Esophagus squamous epithelium (tissue), 5 donors: ENCODE measurements at regions not wholly inside any gene's neighbourhood (a gene's known extent, or its start where the extent isn't known, plus 50 kb on each side); places are given as distances from the start of the nearest gene placed in this dataset.

Experiments used
- DNase-seq: peaks from one replicate; lab custom pipeline; 2025; lab: John Stamatoyannopoulos, UW
- H3K27ac ChIP-seq, 4 donors: fragments of 200-600 bp; sonication (generic); one replicate each; pipeline ENCODE4 v1.5.1; 2016 to 2019; ENCODE audit warnings: mild to moderate bottlenecking in 1 of 4
- H3K27me3 ChIP-seq, 4 donors: fragments of 200-600 bp; sonication (generic); 1 replicate in 3 of 4; 2 replicates in 1 of 4; pipeline versions ENCODE4 v1.5.1 to v1.6.0; 2017 to 2021; ENCODE audit warnings: antibody characterized with exemption in 1 of 4
- H3K36me3 ChIP-seq, 3 donors: fragments of 200-600 bp; sonication (generic); one replicate each; pipeline ENCODE4 v1.5.1; 2016 to 2019
- H3K4me1 ChIP-seq, 3 donors: fragments of 200-600 bp; sonication (generic); one replicate each; pipeline ENCODE4 v1.5.1; 2017 to 2019
- H3K4me3 ChIP-seq, 4 donors: fragments of 200-600 bp; sonication (generic); 1 replicate in 3 of 4; 2 replicates in 1 of 4; pipeline ENCODE4 v1.5.1; 2016 to 2019; ENCODE audit warnings: mild to moderate bottlenecking in 2 of 4, moderate library complexity in 1 of 4
- H3K9me3 ChIP-seq, 3 donors: fragments of 200-600 bp; sonication (generic); one replicate each; pipeline ENCODE4 v1.5.1; 2016 to 2019
- CTCF ChIP-seq, 6 experiments: fragments of 450-650 bp in 4 of 6; fragments of 200-600 bp in 2 of 6; sonication (generic) in 2 of 6; IDR thresholded peaks; one replicate each; pipeline ENCODE4 v1.5.1; 2016 to 2019; ENCODE audit warnings: antibody characterized with exemption in 6 of 6, mild to moderate bottlenecking in 4 of 6, moderate library complexity in 4 of 6
- POLR2A ChIP-seq, 4 donors: fragments of 450-650 bp; IDR thresholded peaks; one replicate each; pipeline ENCODE4 v1.6.1; 2017; ENCODE audit warnings: antibody characterized with exemption in 4 of 4, mild to moderate bottlenecking in 4 of 4, moderate library complexity in 3 of 4
- WGBS, 2 donors: methylation state at CpG; one replicate each; pipeline ENCODE4 v1.1.5; 2018; 5-methylcytosine and 5-hydroxymethylcytosine counted together
- intact Hi-C: fragments of 100-400 bp; cut with DNase I; formaldehyde crosslinking; loops from one replicate; pipeline ENCODE4 v1.15.0; 2022
- donor health status: DM: yes; HTN: yes; CAD: no.

GRCh38 chr19:28386066-28386465 lies 826.9 kb downstream of the UQCRFS1 start:
- TF ChIP-seq POLR2A (IDR thresholded peaks at IDR 0.05) (no peak), CTCF (IDR thresholded peaks at IDR 0.05) (no peak)
- Histone ChIP-seq H3K4me1 (no peaks in the 10 kb centered on the region), H3K9me3 (peaks cover 0 to 17% (median 0%) of the 10 kb centered on the region in 3 donors), H3K4me3 (no peak overlapping the region), H3K27ac (no peak overlapping the region), H3K27me3 (no peaks in the 10 kb centered on the region), H3K36me3 (no peaks in the 10 kb centered on the region)
- intact Hi-C loops, result no loop called here
- no peak for DNase-seq
- WGBS, 2 donors, result 17 to 18% methylated on average over 3 of the region's 3 CpGs

- 31 to 43% methylated on average over 9 of the region's 9 CpGs for WGBS, 2 donors
- no peak for DNase-seq
- intact Hi-C loops, result no loop called here
These were observed 835.9 kb downstream of the UQCRFS1 start for GRCh38 chr19:28377077-28377476.

GRCh38 chr19:28374971-28375370 lies 838.0 kb downstream of the UQCRFS1 start:
- no peak for DNase-seq
- intact Hi-C loops, result no loop called here
- Histone ChIP-seq H3K27ac (no peak overlapping the region), H3K9me3 (peaks cover 0 to 11% (median 0%) of the 10 kb centered on the region in 3 donors), H3K4me3 (no peak overlapping the region), H3K4me1 (no peaks in the 10 kb centered on the region), H3K27me3 (no peaks in the 10 kb centered on the region), H3K36me3 (no peaks in the 10 kb centered on the region)
- no peak for TF ChIP-seq POLR2A (IDR thresholded peaks at IDR 0.05)
- no peak for TF ChIP-seq CTCF (IDR thresholded peaks at IDR 0.05)
- WGBS, 2 donors, result 68 to 75% methylated on average over 6 of the region's 6 CpGs

More at GRCh38 chr19:28377077-28377476, 835.9 kb downstream of the UQCRFS1 start:
- Histone ChIP-seq H3K4me1 (no peaks in the 10 kb centered on the region), H3K4me3 (no peak overlapping the region), H3K27me3 (no peaks in the 10 kb centered on the region), H3K27ac (no peak overlapping the region), H3K36me3 (no peaks in the 10 kb centered on the region), H3K9me3 (peaks cover 0 to 17% (median 0%) of the 10 kb centered on the region in 3 donors)
- TF ChIP-seq CTCF (IDR thresholded peaks at IDR 0.05) (no peak), POLR2A (IDR thresholded peaks at IDR 0.05) (no peak)

- WGBS, 2 donors, result 53 to 57% methylated on average over 4 of the region's 4 CpGs
- intact Hi-C loops, result no loop called here
- no peak for DNase-seq
- Histone ChIP-seq H3K36me3 (no peaks in the 10 kb centered on the region), H3K27me3 (no peaks in the 10 kb centered on the region), H3K4me3 (no peak overlapping the region), H3K9me3 (peaks cover 0 to 9% (median 0%) of the 10 kb centered on the region in 3 donors), H3K27ac (no peak overlapping the region), H3K4me1 (no peaks in the 10 kb centered on the region)
- TF ChIP-seq POLR2A (IDR thresholded peaks at IDR 0.05) (no peak), CTCF (IDR thresholded peaks at IDR 0.05) (no peak)
These were observed 840.2 kb downstream of the UQCRFS1 start for GRCh38 chr19:28372576-28373247.

GRCh38 chr19:28367146-28367545 lies 845.8 kb downstream of the UQCRFS1 start:
- no peaks in the 10 kb centered on the region for H3K4me1 ChIP-seq
- 38 to 55% methylated on average over 1 of the region's 1 CpG for WGBS, 2 donors
- H3K27ac ChIP-seq, result no peak overlapping the region
- peaks cover 0 to 16% (median 0%) of the 10 kb centered on the region in 3 donors for H3K9me3 ChIP-seq
- TF ChIP-seq POLR2A (IDR thresholded peaks at IDR 0.05) (no peak), CTCF (IDR thresholded peaks at IDR 0.05) (no peak)
- no peak for DNase-seq
- H3K27me3 ChIP-seq, result no peaks in the 10 kb centered on the region
- H3K36me3 ChIP-seq, result no peaks in the 10 kb centered on the region
- no peak overlapping the region for H3K4me3 ChIP-seq
- intact Hi-C loops, result no loop called here
